Kidney glomerular epithelial cell (primary cell): ENCODE measurements at regions not wholly inside any gene's neighbourhood (a gene's known extent, or its start where the extent isn't known, plus 50 kb on each side); places are given as distances from the start of the nearest gene placed in this dataset.

Experiments used
- DNase-seq: peaks from one replicate; lab custom pipeline; 2025; lab: John Stamatoyannopoulos, UW

GRCh38 chr13:103203735-103204330, 137.6 kb upstream of the SLC10A2 start:
- DNase-seq = no peak

DNA sequence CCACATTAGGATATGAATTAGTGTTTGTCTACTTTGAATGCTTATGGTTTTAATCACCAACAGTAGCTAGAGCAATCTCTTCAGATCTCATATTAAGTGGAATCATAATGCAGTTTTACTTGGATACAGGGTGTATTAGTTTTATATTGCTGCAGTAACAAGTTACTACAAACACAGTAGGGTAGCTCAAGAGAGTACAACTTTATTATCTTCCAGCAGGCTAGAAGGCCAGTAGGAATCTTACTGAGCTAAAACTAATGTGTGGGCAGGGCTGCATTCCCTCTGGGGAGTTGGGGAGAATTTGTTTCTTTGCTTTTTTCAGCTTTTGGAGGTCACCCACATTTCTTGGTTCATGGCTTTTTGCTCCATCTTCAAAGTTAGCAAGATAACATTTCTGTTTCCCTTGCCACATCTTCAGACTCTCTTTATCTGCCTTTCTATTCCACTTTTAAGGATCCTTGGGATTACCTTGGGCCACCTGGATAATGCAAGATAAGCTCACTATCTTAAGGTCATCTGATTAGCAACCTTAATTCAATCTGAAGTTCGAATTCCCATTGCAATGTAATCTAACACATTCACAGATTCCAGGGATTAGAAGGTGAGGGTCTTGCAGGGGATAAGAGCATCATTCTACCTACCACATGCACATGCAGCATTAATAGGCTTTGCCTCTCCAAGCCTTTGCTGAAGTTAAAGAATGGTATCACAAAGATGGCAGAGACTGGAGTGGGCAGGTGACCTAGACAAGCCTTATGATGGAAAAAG, 134.1 kb upstream of the SLC10A2 start:
- no peak for DNase-seq

GRCh38 chr13:103199380-103200088, 133.3 kb upstream of the SLC10A2 start:
- no peak for DNase-seq

- DNase-seq = no peak
These were observed 130.1 kb upstream of the SLC10A2 start for GRCh38 chr13:103196356-103196755.

GRCh38 chr13:103195762-103196161, 129.5 kb upstream of the SLC10A2 start:
- no peak for DNase-seq

GRCh38 chr13:103194871-103195270, 128.7 kb upstream of the SLC10A2 start:
- no peak for DNase-seq

- DNase-seq = no peak
These were observed 126.4 kb upstream of the SLC10A2 start for GRCh38 chr13:103192511-103193135.

DNA sequence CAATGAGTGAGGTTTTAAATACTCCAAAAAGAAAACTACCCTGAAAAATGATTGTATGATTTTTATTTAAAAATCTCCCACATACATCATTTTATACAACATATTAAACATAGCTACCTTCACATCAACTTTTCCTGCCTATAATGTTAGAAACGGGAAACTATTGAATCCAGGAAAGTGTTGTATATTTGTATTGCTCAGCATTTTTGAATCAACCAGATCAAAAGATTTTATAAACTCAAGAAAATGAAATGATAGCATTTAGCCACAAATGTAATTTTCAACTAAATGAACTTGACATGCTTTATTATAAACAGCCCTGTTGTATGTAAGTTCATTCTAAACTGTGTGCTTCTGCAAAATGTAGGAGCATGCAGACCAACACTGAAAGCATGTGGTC, 124.6 kb upstream of the SLC10A2 start:
- no peak for DNase-seq

DNA sequence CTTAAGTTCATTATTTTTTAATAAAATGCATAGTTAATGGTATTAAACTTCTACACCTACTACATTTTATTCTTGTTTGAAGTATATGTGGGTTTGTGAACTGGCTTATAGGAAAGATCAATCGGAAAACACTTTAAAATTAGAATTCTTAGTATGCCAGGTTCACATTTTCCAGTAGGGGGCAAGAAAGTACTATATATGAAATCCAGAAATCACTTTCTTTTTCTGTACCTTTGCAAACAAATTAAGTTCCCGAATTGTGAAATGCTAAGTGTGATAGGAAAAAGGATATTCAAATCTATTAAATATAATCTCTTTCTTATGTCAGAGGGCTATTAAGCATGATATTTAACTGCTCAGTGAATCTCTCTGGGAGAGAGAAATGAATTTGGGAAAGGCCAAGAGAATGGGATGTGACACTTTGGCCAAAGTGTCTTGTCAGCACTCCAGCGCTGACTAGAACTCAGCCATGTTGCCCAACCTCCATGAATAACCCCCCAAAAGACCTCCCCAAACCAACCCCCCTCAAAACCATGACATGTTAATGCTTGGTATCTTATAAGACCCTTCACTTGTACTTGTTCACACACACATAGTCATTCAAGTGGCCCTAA, 122.6 kb upstream of the SLC10A2 start:
- DNase-seq = peak; percentile 48

DNA sequence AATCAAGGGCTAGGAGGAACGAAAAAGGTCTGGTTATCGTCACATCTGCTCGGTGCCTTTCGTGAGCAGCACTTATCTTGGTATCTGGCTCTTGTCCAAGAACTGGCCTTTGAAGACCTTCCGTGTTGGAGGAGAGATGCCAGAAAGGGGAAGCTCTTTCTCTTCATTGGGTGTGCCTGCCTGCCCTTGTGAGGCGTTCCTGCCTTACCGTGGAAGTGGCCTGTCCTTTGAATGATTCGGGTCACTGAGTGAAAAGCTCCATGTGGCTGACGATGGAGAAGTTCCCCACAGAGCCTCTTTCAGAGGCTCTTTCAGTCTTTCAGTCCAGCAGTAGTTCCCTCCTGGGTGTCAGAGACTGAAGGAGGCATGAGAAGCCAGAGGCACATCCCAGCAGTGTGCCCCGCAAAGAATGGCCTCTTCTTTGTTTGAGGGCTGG, 121.5 kb upstream of the SLC10A2 start:
- no peak for DNase-seq

GRCh38 chr13:103184413-103184812, 118.2 kb upstream of the SLC10A2 start:
- DNase-seq = no peak

GRCh38 chr13:103178986-103179943, 113.0 kb upstream of the SLC10A2 start:
- no peak for DNase-seq

DNA sequence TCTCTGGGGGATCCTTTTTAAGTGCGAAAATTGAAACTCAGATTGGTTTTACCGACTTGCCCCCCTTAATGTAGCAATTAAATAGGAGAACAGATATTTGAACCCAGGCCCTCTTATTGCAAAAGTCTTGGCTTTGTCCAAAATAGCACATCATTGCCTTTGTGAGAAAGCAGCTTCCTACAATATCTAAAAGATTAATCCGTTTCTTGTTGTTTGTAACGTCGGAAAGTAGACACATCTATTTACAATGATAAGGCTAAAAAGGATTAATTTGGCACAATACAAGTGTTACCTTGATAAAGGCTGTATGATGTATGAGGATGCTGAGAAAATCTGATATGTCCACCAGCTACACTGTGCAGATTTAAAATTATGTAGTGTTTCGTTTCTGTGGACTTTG, 108.7 kb upstream of the SLC10A2 start:
- DNase-seq = no peak

- DNase-seq = no peak
These were observed 102.8 kb upstream of the SLC10A2 start for GRCh38 chr13:103168901-103169508.

GRCh38 chr13:103164251-103164650, 98.0 kb upstream of the SLC10A2 start:
- no peak for DNase-seq

GRCh38 chr13:103161476-103161875, 95.3 kb upstream of the SLC10A2 start:
- DNase-seq = no peak

GRCh38 chr13:103157434-103158145, 91.4 kb upstream of the SLC10A2 start:
- DNase-seq = no peak

DNA sequence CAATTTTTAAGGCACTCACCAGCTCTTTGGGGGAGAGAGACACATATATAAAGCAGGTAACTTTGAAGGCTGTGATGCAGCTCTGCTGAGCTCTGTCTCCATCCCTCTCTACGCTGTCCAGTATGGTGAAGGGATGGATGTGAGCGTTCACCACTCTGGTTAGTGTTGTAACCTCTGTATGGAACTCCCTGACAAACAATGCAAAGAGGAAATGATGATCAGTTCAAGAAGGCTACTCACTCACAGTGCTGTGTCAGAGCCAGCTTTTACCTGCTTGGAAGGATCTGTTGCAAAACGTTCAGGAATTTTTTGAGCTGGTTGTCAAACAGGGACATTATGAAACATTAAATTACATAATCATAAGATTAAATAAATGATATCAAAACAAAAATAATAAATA, 90.8 kb upstream of the SLC10A2 start:
- DNase-seq = no peak

GRCh38 chr13:103156346-103156998, 90.3 kb upstream of the SLC10A2 start:
- DNase-seq = no peak
